Naive B cell (primary cell): ENCODE measurements at regions not wholly inside any gene's neighbourhood (a gene's known extent, or its start where the extent isn't known, plus 50 kb on each side); places are given as distances from the start of the nearest gene placed in this dataset.
"Not testable (repeated sequence)": the region's sequence is repeated elsewhere in the genome, so short reads cannot be mapped to it uniquely, and the experiment has no call there.

Source experiments
- ATAC-seq, 2 donors: fragments of 150-1000 bp; cut with Tn5 transposase; 2 replicates each; pipeline ENCODE4 v1.10.0; 2021; ENCODE audit warnings: low read depth in 2 of 2, mild to moderate bottlenecking in 2 of 2, moderate library complexity in 2 of 2
- DNase-seq: peaks from one replicate; pipeline ENCODE4 v3.0.0; 2022
- H3K27ac Mint-ChIP-seq, 6 donors: one replicate each; pipeline ENCODE4 v1.8.0; 2020 to 2022; ENCODE audit warnings: mild to moderate bottlenecking in 6 of 6, mixed read lengths in 6 of 6, moderate library complexity in 5 of 6, inconsistent platforms in 2 of 6
- H3K27me3 Mint-ChIP-seq, 3 donors: one replicate each; pipeline ENCODE4 v1.8.0; 2021 to 2022; ENCODE audit warnings: mixed read lengths in 3 of 3, mild to moderate bottlenecking in 1 of 3
- H3K36me3 Mint-ChIP-seq, 2 donors: one replicate each; pipeline ENCODE4 v1.8.0; 2020 to 2022; ENCODE audit warnings: mixed read lengths in 2 of 2, inconsistent platforms in 1 of 2, mild to moderate bottlenecking in 1 of 2
- H3K4me1 Mint-ChIP-seq, 3 donors: one replicate each; pipeline ENCODE4 v1.8.0; 2020 to 2022; ENCODE audit warnings: mixed read lengths in 3 of 3, inconsistent platforms in 1 of 3, mild to moderate bottlenecking in 1 of 3, moderate library complexity in 1 of 3
- H3K4me3 Mint-ChIP-seq, 8 donors: one replicate each; pipeline ENCODE4 v1.8.0; 2020 to 2022; ENCODE audit warnings: mild to moderate bottlenecking in 8 of 8, mixed read lengths in 8 of 8, moderate library complexity in 8 of 8, inconsistent platforms in 2 of 8
- H3K9me3 Mint-ChIP-seq, 7 donors: one replicate each; pipeline ENCODE4 v1.8.0; 2020 to 2022; ENCODE audit warnings: mixed read lengths in 7 of 7, mild to moderate bottlenecking in 5 of 7, inconsistent platforms in 2 of 7, moderate library complexity in 1 of 7

- Mint-ChIP-seq H3K27me3 (no peaks in the 10 kb centered on the region), H3K4me1 (peaks cover 0 to 13% (median 0%) of the 10 kb centered on the region in 3 donors), H3K36me3 (no peaks in the 10 kb centered on the region), H3K4me3 (no peak overlapping the region), H3K27ac (no peak overlapping the region), H3K9me3 (peaks cover 0 to 7% (median 0%) of the 10 kb centered on the region in 7 donors)
- DNase-seq, result no peak
- no peak for ATAC-seq
These were observed 231.1 kb upstream of the ZNF804A start for GRCh38 chr2:184367211-184367610.

DNA sequence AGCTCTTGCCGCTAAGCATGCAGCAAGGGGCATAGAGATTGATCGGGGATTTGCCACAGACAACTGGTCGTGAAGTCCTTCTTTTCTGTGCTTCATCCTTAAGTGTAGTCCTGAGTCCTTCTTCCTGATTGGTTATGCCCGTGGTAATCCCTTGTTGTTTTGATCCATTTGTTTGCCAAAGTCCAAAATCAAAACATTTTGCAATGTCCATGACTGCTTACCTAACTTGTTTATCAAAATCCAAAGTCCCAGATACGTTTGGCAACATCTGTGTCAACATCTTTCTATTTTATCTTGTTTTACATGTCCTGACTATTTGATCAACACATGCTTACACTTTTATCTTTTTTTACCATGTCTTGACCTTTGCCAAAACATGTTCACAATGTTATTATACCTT, 229.0 kb upstream of the ZNF804A start:
- Mint-ChIP-seq H3K9me3 (peaks cover 0 to 7% (median 0%) of the 10 kb centered on the region in 7 donors), H3K27ac (no peak overlapping the region), H3K4me3 (no peak overlapping the region), H3K36me3 (no peaks in the 10 kb centered on the region), H3K4me1 (peaks cover 0 to 13% (median 0%) of the 10 kb centered on the region in 3 donors), H3K27me3 (no peaks in the 10 kb centered on the region)
- ATAC-seq (no peak), DNase-seq (no peak)

DNA sequence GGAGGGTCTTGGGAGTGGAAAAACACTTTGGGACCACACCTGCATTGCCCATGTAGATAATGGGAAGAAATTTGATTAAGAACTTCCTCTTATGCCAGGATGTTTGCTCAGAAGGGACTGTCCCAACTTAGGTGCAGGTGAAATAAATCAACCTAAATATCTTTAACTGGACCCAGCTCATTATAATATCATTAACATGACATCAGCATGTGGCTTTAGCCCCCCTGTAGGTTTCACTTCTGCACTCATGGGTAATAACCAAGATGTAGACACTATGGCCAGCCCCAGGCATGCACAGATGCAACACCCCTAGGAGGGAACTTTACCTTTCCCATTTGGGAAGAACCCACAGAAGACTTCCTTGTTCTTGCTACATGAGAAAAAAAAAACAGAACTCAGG, 227.4 kb upstream of the ZNF804A start:
- Mint-ChIP-seq H3K4me1 (peaks cover 0 to 13% (median 0%) of the 10 kb centered on the region in 3 donors), H3K27ac (no peak overlapping the region), H3K36me3 (no peaks in the 10 kb centered on the region), H3K27me3 (no peaks in the 10 kb centered on the region), H3K9me3 (peaks cover 0 to 7% (median 0%) of the 10 kb centered on the region in 7 donors), H3K4me3 (peak overlapping the region in 1 of 8 donors; percentile 23)
- DNase-seq (peak; percentile 2), ATAC-seq (peak; percentile 52 to 82)

DNA sequence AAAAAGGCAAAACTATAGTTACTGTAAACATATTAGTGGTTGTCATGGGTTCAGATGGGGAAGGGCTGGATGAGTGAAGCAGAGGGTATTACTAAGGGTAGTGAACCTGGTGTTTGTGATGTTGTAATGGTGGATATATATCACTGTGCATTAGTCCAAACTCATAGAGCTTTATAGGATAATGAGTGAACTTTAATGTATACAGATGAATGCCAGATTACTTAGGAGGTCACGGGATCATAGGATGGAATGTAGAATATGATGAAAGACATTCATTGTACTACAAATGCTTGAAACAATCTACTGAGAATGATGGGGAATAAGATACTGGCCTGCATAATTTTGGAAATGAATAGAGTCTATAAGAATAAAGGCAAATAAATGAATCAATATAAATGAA, 226.7 kb upstream of the ZNF804A start:
- Mint-ChIP-seq H3K9me3 (peaks cover 0 to 7% (median 0%) of the 10 kb centered on the region in 7 donors), H3K4me3 (no peak overlapping the region), H3K27ac (no peak overlapping the region), H3K4me1 (peaks cover 0 to 13% (median 0%) of the 10 kb centered on the region in 3 donors), H3K36me3 (no peaks in the 10 kb centered on the region), H3K27me3 (no peaks in the 10 kb centered on the region)
- DNase-seq, result no peak
- ATAC-seq, result no peak

DNA sequence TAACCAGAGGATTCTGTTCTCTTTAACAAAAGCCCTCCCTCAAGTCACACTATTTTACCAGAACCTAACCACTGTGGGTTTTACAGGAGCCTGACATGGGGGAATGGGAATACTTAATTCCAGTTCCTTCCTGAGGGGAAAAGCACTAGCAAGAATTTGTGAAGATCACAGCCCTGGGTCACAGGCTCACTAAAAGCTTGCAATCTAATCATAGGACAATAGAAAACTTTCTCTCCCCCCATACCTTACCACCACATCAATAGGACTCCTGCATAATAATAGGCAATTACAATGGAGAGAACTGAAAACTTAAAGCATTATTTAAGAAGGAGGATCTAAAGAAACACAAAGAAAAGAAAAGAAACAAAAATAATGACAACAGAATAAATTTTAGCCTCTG, 225.8 kb upstream of the ZNF804A start:
- no peak for ATAC-seq
- DNase-seq, result no peak
- Mint-ChIP-seq H3K4me3 (no peak overlapping the region), H3K27me3 (no peaks in the 10 kb centered on the region), H3K36me3 (no peaks in the 10 kb centered on the region), H3K9me3 (peaks cover 0 to 7% (median 0%) of the 10 kb centered on the region in 7 donors), H3K27ac (no peak overlapping the region), H3K4me1 (peaks cover 0 to 13% (median 0%) of the 10 kb centered on the region in 3 donors)

DNA sequence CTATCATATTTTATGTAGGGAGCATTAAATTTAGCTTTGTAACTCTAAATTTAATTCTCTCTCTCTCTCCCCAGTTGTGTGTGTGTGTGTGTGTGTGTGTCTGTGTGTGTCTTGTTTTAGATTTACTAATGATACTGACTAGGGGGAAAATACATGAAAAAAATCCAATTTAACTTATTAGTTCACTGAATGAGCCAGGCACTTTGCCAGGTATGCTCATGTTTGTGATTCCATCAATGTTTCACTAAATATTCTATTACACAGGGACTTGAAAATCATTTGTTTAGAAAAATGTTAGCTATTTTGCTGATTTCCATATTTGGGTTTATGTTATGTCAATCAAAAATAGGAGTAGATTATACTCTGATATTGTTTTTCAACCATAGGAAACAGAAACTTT, 203.7 kb upstream of the ZNF804A start:
- H3K27me3 Mint-ChIP-seq, result no peaks in the 10 kb centered on the region
- DNase-seq (no peak), ATAC-seq (no peak)
- H3K36me3 Mint-ChIP-seq, result no peaks in the 10 kb centered on the region
- no peak overlapping the region for H3K27ac Mint-ChIP-seq
- H3K9me3 Mint-ChIP-seq, result peaks cover 0 to 4% (median 0%) of the 10 kb centered on the region in 7 donors
- H3K4me3 Mint-ChIP-seq, result no peak overlapping the region
- no peaks in the 10 kb centered on the region for H3K4me1 Mint-ChIP-seq

GRCh38 chr2:184402381-184402780, 195.9 kb upstream of the ZNF804A start:
- Mint-ChIP-seq H3K4me3 (no peak overlapping the region), H3K36me3 (no peaks in the 10 kb centered on the region), H3K27ac (no peak overlapping the region), H3K9me3 (peaks cover 0 to 7% (median 2%) of the 10 kb centered on the region in 7 donors), H3K27me3 (no peaks in the 10 kb centered on the region), H3K4me1 (no peaks in the 10 kb centered on the region)
- DNase-seq (no peak), ATAC-seq (no peak)

GRCh38 chr2:184407041-184407630, 191.2 kb upstream of the ZNF804A start:
- not testable (repeated sequence) for H3K27me3 Mint-ChIP-seq, ATAC-seq, DNase-seq, H3K4me3 Mint-ChIP-seq, H3K9me3 Mint-ChIP-seq, H3K36me3 Mint-ChIP-seq, H3K4me1 Mint-ChIP-seq, H3K27ac Mint-ChIP-seq

DNA sequence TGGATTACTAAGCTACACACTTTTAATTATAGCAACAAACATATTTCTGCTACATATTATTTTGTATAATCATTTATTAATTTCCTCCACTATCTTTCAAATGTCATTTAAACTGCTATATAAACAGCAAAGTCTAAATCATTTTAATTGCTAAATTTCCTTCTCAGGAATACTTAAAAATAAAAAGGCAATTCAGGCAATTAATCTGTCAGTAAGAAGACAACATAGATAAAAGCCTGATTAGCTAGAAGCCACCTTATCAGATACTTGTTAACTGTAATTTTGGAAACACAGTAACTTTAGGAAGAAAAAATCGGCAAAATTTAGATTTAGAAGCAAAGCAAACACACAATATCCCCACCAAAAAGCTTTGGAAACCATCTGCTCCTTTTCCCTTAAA, 188.2 kb upstream of the ZNF804A start:
- no peaks in the 10 kb centered on the region for H3K36me3 Mint-ChIP-seq
- H3K4me3 Mint-ChIP-seq, result no peak overlapping the region
- H3K9me3 Mint-ChIP-seq, result peaks cover 0 to 9% (median 5%) of the 10 kb centered on the region in 7 donors
- DNase-seq, result no peak
- no peaks in the 10 kb centered on the region for H3K27me3 Mint-ChIP-seq
- H3K27ac Mint-ChIP-seq, result no peak overlapping the region
- ATAC-seq, result no peak
- no peaks in the 10 kb centered on the region for H3K4me1 Mint-ChIP-seq

- Mint-ChIP-seq H3K27me3 (no peaks in the 10 kb centered on the region), H3K36me3 (no peaks in the 10 kb centered on the region), H3K27ac (no peak overlapping the region), H3K9me3 (peaks cover 0 to 2% (median 0%) of the 10 kb centered on the region in 7 donors), H3K4me1 (no peaks in the 10 kb centered on the region), H3K4me3 (no peak overlapping the region)
- DNase-seq (no peak), ATAC-seq (no peak)
These were observed 185.1 kb upstream of the ZNF804A start for GRCh38 chr2:184413221-184413620.

DNA sequence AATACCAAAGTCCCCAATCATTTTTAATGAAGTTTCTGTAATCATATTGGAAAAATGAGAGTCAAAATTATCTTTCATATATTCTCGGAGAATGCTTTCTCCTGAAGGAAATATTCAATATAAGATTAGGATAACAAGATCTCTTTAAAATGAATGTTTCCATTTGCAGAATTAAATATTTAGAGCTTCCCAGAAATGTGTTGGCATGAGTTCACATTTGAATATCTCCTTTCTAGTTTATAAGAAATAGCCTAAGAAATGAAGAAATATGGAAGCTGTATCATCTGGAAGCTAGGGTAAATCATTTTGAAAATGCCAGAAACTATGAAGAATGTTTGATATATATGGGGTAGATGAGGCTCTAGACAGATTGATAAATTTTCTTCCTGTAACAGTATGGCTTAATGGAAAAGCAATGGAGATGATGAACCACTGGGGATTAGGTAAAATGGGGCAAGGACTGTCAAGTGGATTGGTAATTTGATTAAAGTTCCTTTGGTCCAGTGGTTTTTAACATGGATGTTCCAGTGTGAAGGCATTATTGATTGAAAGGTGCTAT, 184.6 kb upstream of the ZNF804A start:
- no peak for ATAC-seq
- peaks cover 0 to 2% (median 0%) of the 10 kb centered on the region in 7 donors for H3K9me3 Mint-ChIP-seq
- no peak overlapping the region for H3K27ac Mint-ChIP-seq
- H3K27me3 Mint-ChIP-seq, result no peaks in the 10 kb centered on the region
- H3K36me3 Mint-ChIP-seq, result no peaks in the 10 kb centered on the region
- no peak overlapping the region for H3K4me3 Mint-ChIP-seq
- H3K4me1 Mint-ChIP-seq, result no peaks in the 10 kb centered on the region
- DNase-seq, result no peak

- Mint-ChIP-seq H3K4me3 (no peak overlapping the region), H3K27ac (no peak overlapping the region), H3K9me3 (peaks cover 0 to 3% (median 0%) of the 10 kb centered on the region in 7 donors), H3K36me3 (no peaks in the 10 kb centered on the region), H3K4me1 (no peaks in the 10 kb centered on the region), H3K27me3 (no peaks in the 10 kb centered on the region)
- ATAC-seq (no peak), DNase-seq (no peak)
These were observed 182.0 kb upstream of the ZNF804A start for GRCh38 chr2:184416146-184416913.

DNA sequence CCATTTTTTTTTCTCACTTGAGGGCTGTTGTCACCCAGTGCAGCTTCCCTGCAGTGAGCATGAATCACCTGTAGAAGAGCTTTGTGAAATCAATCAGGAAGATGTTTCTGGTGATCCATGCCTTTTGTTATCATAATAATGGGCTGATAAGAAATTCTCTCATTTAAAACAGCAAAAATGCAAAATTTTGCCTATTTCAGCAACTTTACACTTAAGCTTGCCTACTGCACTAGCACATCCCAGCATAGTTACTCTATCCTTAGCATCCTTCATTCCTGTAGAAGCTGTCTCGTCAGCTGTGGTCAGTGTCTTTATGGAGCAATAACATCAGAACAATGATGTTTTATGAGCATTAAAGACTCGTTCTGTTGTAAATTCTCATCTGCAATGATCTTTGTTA, 178.6 kb upstream of the ZNF804A start:
- no peaks in the 10 kb centered on the region for H3K4me1 Mint-ChIP-seq
- H3K9me3 Mint-ChIP-seq, result peaks cover 0 to 3% (median 0%) of the 10 kb centered on the region in 7 donors
- H3K27me3 Mint-ChIP-seq, result no peaks in the 10 kb centered on the region
- H3K4me3 Mint-ChIP-seq, result no peak overlapping the region
- no peak overlapping the region for H3K27ac Mint-ChIP-seq
- no peak for DNase-seq
- ATAC-seq, result no peak
- no peaks in the 10 kb centered on the region for H3K36me3 Mint-ChIP-seq

- not testable (repeated sequence) for ATAC-seq, H3K36me3 Mint-ChIP-seq, H3K27me3 Mint-ChIP-seq, DNase-seq, H3K27ac Mint-ChIP-seq, H3K9me3 Mint-ChIP-seq, H3K4me1 Mint-ChIP-seq, H3K4me3 Mint-ChIP-seq
These were observed 176.9 kb upstream of the ZNF804A start for GRCh38 chr2:184421456-184421855.
